Kidney (tissue), 13 donors: ENCODE measurements at regions not wholly inside any gene's neighbourhood (a gene's known extent, or its start where the extent isn't known, plus 50 kb on each side); places are given as distances from the start of the nearest gene placed in this dataset.

ENCODE experiments used
- DNase-seq, 5 donors: peaks; one replicate each; pipeline ENCODE4 v3.0.0-alpha.2; 2013 to 2020
- FAIRE-seq: peaks from 2 replicates; lab custom pipeline; 2012; peaks lifted over from hg19 to GRCh38; lab: Jason Lieb, UNC
- H3K27ac ChIP-seq, 2 donors: one replicate each; pipeline ENCODE4 v1.7.0; 2013; ENCODE audit warnings: low read depth in 2 of 2, low read length in 2 of 2, inconsistent platforms in 1 of 2
- H3K27me3 ChIP-seq: one replicate; pipeline ENCODE4 v1.7.1; 2013; ENCODE audit warnings: low read length, inconsistent platforms; ENCODE audit not compliant: control insufficient read depth, insufficient read depth
- H3K36me3 ChIP-seq, 3 donors: one replicate each; pipeline versions ENCODE4 v1.7.0 to v1.7.1; 2013; ENCODE audit warnings: low read length in 3 of 3, control low read depth in 1 of 3, inconsistent platforms in 1 of 3; ENCODE audit not compliant: insufficient read depth in 3 of 3, control insufficient read depth in 2 of 3
- H3K4me1 ChIP-seq, 3 donors: one replicate each; pipeline versions ENCODE4 v1.7.0 to v1.7.1; 2013; ENCODE audit warnings: low read length in 3 of 3, inconsistent platforms in 1 of 3, low read depth in 1 of 3; ENCODE audit not compliant: control insufficient read depth in 2 of 3, insufficient read depth in 2 of 3
- H3K4me3 ChIP-seq, 3 donors: one replicate each; pipeline versions ENCODE4 v1.7.0 to v1.8.1; 2013; ENCODE audit warnings: low read length in 3 of 3, control low read depth in 1 of 3, inconsistent platforms in 1 of 3
- H3K9ac ChIP-seq, 3 donors: one replicate each; pipeline versions ENCODE4 v1.7.0 to v1.7.1; 2013; ENCODE audit warnings: low read length in 3 of 3, control low read depth in 1 of 3, inconsistent platforms in 1 of 3
- H3K9me3 ChIP-seq, 3 donors: one replicate each; pipeline versions ENCODE4 v1.7.0 to v1.7.1; 2013; ENCODE audit warnings: low read length in 3 of 3, control low read depth in 1 of 3, inconsistent platforms in 1 of 3; ENCODE audit not compliant: control insufficient read depth in 2 of 3, insufficient read depth in 1 of 3
- CTCF ChIP-seq: IDR thresholded peaks from 3 replicates; pipeline ENCODE4 v1.5.1; 2012; ENCODE audit warnings: mild to moderate bottlenecking, moderate library complexity, borderline replicate concordance; ENCODE audit not compliant: insufficient read depth; ENCODE audit errors: extremely low read depth
- intact Hi-C: fragments of 100-400 bp; cut with DNase I; formaldehyde crosslinking; loops from one replicate; pipeline ENCODE4 v1.11.1; 2022
- donor health status: control.
- donor health status: control.
- donor health status: control.
- donor health status: control.
- donor health status: control.
- donor health status: DM: yes; HTN: yes; CAD: no.
- donor health status: Normal renal cell carcinoma (clear cell type).

- Histone ChIP-seq H3K27ac (no peak overlapping the region), H3K9ac (no peak overlapping the region), H3K4me1 (peaks cover 3 to 17% (median 11%) of the 10 kb centered on the region in 3 donors), H3K4me3 (no peak overlapping the region), H3K27me3 (no peaks in the 10 kb centered on the region), H3K9me3 (no peaks in the 10 kb centered on the region), H3K36me3 (no peaks in the 10 kb centered on the region)
- FAIRE-seq (no peak), DNase-seq (no peak)
- no peak for TF ChIP-seq CTCF
- intact Hi-C loops = no loop called here
Measured at GRCh38 chr10:43863270-43863669, 214.6 kb upstream of the ZNF32 start.

- Histone ChIP-seq H3K4me3 (no peak overlapping the region), H3K27me3 (no peaks in the 10 kb centered on the region), H3K27ac (no peak overlapping the region), H3K9ac (no peak overlapping the region), H3K4me1 (peaks cover 3 to 17% (median 11%) of the 10 kb centered on the region in 3 donors), H3K9me3 (no peaks in the 10 kb centered on the region), H3K36me3 (no peaks in the 10 kb centered on the region)
- intact Hi-C loops = no loop called here
- FAIRE-seq = no peak
- TF ChIP-seq CTCF = no peak
- DNase-seq = no peak
Measured at GRCh38 chr10:43862756-43863155, 214.1 kb upstream of the ZNF32 start.

GRCh38 chr10:43861966-43862751 is 213.5 kb upstream of the ZNF32 start:
- intact Hi-C loops = no loop called here
- FAIRE-seq (no peak), DNase-seq (peak in 2 of 5 donors; percentile 33 to 48)
- Histone ChIP-seq H3K4me1 (peaks cover 3 to 17% (median 11%) of the 10 kb centered on the region in 3 donors), H3K27ac (no peak overlapping the region), H3K4me3 (no peak overlapping the region), H3K36me3 (no peaks in the 10 kb centered on the region), H3K9me3 (no peaks in the 10 kb centered on the region), H3K9ac (no peak overlapping the region), H3K27me3 (no peaks in the 10 kb centered on the region)
- TF ChIP-seq CTCF = no peak
